K562 (cell line): ENCODE measurements at regions not wholly inside any gene's neighbourhood (a gene's known extent, or its start where the extent isn't known, plus 50 kb on each side); places are given as distances from the start of the nearest gene placed in this dataset.

ENCODE experiments used
- ESRRB ChIP-seq: fragments of 250-450 bp; sonication (Bioruptor Pico); IDR thresholded peaks from 2 replicates; pipeline ENCODE4 v1.5.0; 2020; ENCODE audit warnings: mild to moderate bottlenecking, moderate library complexity, borderline replicate concordance
- HDGF ChIP-seq: fragments of 450-650 bp; IDR thresholded peaks from 2 replicates; pipeline ENCODE4 v1.6.1; 2016
- NFE2L1 ChIP-seq: fragments of 450-650 bp; IDR thresholded peaks from 2 replicates; pipeline ENCODE4 v1.6.1; 2016; ENCODE audit warnings: missing genetic modification characterization, low read depth, mild to moderate bottlenecking, missing compliant biosample characterization, moderate library complexity, borderline replicate concordance
- SMARCB1 ChIP-seq: IDR thresholded peaks from 2 replicates; pipeline ENCODE4 v1.6.1; 2011; ENCODE audit warnings: improper control_type of control experiment, low read depth; ENCODE audit not compliant: insufficient read length
- SMC3 ChIP-seq: conservative IDR thresholded peaks from 2 replicates; pipeline ENCODE4 v1.6.1; 2011; ENCODE audit warnings: low read depth, low read length, improper control_type of control experiment; ENCODE audit not compliant: insufficient read depth
- SRF ChIP-seq, 2 experiments: fragments of 250-450, 450-650 bp in 1 of 2; sonication (Bioruptor Pico) in 1 of 2; sonication (generic) in 1 of 2; formaldehyde crosslinking; IDR thresholded peaks; 2 replicates each; pipeline versions ENCODE4 v1.5.0 to v1.5.1; 2020 to 2022; ENCODE audit warnings: mild to moderate bottlenecking in 1 of 2, missing genetic modification reagents in 1 of 2
- ZC3H11A ChIP-seq: IDR thresholded peaks from 2 replicates; pipeline ENCODE4 v1.6.1; 2012; ENCODE audit warnings: low read depth, low read length, improper control_type of control experiment
- TF ChIP-seq, protein P1 (sequence below), 3 experiments: IDR thresholded peaks in 2 of 3; conservative IDR thresholded peaks in 1 of 3; 2 replicates each; pipeline ENCODE4 v1.5.1; 2011 to 2012; ENCODE audit warnings: low read length in 3 of 3, mild to moderate bottlenecking in 3 of 3, control low read depth in 2 of 3, improper control_type of control experiment in 1 of 3, inconsistent platforms in 1 of 3, low read depth in 1 of 3, mixed read lengths in 1 of 3, moderate library complexity in 1 of 3; ENCODE audit not compliant: insufficient read depth in 2 of 3
- TF ChIP-seq, protein P2 (sequence below): sonication (generic); formaldehyde crosslinking; IDR thresholded peaks from 2 replicates; pipeline ENCODE4 v1.8.1; 2022; ENCODE audit warnings: missing genetic modification reagents

DNA sequence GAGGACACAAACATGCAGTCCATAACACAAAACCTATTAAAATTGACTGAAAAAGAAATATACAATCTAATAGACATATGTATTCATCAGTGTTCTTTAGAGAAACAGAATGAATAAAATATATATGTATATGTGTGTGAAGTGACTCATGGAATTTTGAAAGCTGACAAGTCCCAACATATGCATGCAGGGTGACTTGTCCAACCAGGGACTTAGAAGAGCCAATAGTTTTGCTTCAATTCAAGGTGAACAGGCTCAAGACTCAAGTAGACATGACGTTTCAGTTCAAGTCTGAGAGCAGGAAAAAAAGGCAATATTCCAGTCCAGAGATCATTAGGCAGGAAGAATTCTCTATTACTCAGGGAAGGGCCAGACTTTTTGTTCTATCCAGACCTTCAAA, 271.2 kb upstream of the SETBP1 start:
- TF ChIP-seq, protein P1, sequence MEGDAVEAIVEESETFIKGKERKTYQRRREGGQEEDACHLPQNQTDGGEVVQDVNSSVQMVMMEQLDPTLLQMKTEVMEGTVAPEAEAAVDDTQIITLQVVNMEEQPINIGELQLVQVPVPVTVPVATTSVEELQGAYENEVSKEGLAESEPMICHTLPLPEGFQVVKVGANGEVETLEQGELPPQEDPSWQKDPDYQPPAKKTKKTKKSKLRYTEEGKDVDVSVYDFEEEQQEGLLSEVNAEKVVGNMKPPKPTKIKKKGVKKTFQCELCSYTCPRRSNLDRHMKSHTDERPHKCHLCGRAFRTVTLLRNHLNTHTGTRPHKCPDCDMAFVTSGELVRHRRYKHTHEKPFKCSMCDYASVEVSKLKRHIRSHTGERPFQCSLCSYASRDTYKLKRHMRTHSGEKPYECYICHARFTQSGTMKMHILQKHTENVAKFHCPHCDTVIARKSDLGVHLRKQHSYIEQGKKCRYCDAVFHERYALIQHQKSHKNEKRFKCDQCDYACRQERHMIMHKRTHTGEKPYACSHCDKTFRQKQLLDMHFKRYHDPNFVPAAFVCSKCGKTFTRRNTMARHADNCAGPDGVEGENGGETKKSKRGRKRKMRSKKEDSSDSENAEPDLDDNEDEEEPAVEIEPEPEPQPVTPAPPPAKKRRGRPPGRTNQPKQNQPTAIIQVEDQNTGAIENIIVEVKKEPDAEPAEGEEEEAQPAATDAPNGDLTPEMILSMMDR (IDR thresholded peaks at IDR 0.05 in 2 of 3, conservative IDR thresholded peaks at IDR 0.05 in 1 of 3; ENCODE audit: insufficient read depth in 2 of 3, low read depth in 1 of 3, low read length in 3 of 3): no peak
- TF ChIP-seq SMARCB1 (no peak), SRF (CRISPR knock-in tag; IDR thresholded peaks at IDR 0.05) (no peak), NFE2L1 (tag) (no peak), ESRRB (CRISPR knock-in tag) (no peak), ZC3H11A (no peak), SMC3 (no peak), HDGF (no peak)
- TF ChIP-seq, protein P2, sequence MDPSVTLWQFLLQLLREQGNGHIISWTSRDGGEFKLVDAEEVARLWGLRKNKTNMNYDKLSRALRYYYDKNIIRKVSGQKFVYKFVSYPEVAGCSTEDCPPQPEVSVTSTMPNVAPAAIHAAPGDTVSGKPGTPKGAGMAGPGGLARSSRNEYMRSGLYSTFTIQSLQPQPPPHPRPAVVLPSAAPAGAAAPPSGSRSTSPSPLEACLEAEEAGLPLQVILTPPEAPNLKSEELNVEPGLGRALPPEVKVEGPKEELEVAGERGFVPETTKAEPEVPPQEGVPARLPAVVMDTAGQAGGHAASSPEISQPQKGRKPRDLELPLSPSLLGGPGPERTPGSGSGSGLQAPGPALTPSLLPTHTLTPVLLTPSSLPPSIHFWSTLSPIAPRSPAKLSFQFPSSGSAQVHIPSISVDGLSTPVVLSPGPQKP (CRISPR knock-in tag): no peak
